Brain pericyte (primary cell): ENCODE measurements at regions not wholly inside any gene's neighbourhood (a gene's known extent, or its start where the extent isn't known, plus 50 kb on each side); places are given as distances from the start of the nearest gene placed in this dataset.

Experiments used
- DNase-seq: peaks from one replicate; pipeline ENCODE4 v3.0.0-alpha.2; 2012; ENCODE audit warnings: low read depth, low spot score

DNA sequence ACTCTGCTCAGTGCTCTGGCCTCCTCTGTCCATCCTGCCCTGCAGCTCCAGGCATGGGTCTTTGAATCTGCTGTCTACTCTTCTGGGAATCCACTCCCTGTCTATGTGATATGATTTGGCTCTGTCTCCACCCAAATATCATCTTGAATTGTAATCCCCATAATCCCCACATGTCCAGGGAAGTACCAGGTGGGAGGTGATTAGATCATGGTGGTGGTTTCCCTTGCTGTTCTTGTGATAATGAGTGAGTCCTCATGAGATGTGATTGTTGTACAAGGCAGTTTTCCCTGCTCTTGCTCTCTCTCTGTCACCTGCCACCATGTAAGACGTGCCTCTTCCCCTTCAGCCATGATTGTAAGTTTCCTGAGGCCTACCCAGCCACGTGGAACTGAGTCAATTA is 881.8 kb upstream of the ID2 start:
- no peak for DNase-seq

DNA sequence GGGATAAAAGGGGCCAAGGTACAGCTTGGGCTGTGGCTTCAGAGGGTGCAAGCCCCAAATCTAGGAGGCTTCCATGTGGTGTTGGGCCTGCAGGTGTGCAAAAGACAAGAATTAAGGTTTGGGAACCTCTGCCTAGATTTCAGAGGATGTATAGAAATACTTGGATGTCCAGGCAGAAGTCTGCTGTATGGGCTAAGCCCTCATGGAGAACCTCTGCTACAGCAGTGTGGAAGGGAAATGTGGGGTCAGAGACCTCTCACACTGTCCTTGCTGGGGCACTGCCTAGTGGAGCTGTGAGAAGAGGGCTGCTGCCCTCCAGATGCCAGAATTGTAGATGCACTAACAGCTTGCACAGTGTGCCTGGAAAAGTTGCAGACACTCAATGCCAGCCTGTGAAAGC is 880.6 kb upstream of the ID2 start:
- no peak for DNase-seq

- no peak for DNase-seq
These were observed 878.3 kb upstream of the ID2 start for GRCh38 chr2:7803515-7803914.

DNA sequence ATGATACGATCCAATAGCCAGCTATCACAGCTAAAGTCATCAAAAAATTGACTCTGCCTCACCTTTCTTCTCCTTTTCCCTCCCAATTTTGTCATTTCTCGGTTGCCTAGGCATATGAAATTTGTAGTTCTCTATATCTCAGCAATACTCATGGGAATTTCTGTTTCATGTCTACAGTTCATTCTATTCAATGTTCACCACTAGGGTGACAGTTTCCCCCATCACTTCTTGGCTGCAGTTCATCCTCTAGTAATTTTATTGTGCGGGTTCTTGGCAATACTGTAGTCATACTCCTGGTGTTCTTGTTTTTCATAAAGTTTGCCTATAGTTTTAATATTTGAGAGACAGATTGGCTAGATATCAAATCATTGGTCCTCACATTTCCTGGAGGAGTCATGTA is 872.2 kb upstream of the ID2 start:
- no peak for DNase-seq

DNA sequence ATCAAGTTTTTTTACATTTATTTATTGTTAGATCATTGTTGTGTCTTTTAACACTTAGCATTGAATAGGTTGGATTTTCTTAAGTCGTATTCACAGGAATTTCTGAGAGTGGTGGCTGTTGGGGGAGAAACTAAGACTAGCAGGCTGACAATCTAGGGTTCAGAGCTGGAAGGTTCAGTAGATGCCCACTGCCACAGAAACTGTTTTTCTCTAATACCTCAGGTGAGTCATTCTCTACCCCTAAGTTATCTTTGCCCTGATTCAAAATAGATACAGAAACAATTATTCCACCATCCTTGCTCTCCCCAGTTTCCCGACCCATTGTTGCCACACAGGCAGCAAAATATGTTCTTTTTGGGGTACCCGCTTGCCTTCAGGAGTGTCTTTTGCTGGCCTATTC is 870.8 kb upstream of the ID2 start:
- DNase-seq, result no peak

DNA sequence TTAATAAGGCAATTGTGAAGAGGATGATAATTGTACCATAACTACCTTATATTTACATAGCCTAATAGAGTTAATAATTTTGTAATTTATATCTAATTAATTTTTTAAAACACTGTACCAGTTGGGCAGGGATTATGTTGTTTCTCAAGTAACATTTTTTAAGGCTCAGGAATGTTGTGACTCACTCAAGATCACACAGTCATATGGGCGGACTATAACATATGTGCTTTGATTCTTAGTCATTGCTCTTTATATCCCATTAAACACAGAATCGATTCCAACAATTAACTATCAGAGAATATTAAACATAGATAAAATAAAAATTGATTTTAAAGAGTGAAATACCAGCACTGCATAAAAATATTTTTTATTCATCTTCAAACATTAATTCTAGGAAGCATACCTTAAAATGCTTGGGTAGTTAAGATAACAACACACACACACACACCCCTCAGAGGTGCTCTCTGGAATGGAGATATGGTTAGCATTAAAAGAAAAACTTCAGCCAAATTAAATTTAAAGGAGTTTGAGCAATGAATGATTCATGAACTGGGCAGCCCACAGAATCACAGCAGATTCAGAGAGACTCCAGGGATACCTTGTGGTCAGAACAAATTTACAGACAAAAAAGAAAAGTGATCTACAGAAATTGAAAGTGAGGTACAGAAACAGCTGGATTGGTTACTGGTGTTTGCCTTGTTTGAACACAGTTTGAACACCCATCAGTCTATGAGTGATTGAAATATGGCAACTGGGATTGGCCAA is 869.4 kb upstream of the ID2 start:
- no peak for DNase-seq

DNA sequence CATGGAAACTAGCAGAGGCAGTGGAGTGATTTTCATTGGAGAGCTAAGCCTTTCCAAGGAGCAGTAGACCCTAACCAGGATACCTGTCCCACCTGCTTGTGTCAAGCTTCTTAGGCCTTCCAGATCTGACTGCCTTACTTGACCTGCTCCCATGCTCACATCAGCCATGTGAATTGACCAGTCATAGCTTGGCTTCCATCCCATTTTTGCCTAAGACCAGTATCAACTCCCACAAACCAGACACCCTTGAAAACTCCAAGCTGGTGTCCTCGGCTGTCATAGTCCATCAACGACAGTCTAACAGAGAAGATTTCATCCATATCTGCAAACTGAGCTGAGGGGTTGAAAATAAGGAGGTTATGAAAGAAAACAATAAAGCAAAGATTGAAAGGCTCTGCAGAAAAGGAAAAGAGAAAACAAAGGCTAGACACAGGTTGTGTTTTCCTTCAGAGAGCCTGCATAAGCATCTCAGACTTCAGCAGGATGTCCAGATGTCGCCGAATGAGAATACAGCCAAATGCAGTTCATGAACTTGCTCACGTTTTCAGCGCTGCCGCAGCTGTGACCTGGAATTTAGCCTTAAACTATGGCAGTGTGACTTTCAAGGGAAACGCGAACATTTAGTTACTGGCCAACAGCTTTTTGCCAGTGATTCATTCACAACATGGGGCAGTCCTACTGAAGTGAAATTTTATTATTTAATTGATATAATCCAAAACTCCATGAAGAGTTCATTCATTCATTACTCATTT is 868.1 kb upstream of the ID2 start:
- peak; percentile 18 for DNase-seq

- no peak for DNase-seq
These were observed 866.1 kb upstream of the ID2 start for GRCh38 chr2:7815726-7816125.

DNA sequence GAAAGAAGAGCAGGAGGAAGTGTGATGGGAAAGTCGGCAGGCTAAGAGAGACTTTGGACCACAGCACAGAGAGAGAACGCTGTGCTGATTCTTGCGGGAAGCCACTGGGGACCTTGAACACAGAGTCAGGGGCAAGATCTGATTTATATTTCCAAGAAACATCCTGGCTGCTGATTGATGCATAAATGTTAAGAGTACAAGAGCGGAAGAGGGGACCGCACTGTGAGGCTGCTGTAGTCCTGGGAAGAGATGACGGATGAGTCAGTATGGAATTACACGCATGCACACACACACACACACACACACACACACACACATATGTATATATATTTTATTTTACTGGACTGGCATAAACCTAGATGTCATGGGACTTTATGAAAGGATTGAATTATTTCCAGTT is 865.6 kb upstream of the ID2 start:
- no peak for DNase-seq

GRCh38 chr2:7816944-7817343 is 864.9 kb upstream of the ID2 start:
- DNase-seq, result no peak

DNA sequence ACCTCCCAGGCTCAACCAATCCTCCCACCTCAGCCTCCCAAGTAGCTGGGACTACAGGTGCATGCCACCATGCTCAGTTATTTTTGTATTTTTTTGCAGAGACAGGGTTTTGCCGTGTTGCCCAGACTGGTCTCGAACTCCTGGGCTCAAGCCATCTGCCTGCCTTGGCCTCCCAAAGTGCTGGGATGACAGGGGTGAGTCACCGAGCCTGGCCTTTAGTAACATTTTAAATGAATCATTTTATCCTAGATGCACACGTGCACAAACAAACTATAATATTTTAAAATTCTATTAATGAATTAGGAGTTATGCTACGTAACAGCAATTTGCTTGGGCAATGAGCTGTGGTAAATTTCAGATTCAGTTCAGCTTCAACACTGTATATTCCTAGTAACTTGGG is 862.5 kb upstream of the ID2 start:
- no peak for DNase-seq

DNA sequence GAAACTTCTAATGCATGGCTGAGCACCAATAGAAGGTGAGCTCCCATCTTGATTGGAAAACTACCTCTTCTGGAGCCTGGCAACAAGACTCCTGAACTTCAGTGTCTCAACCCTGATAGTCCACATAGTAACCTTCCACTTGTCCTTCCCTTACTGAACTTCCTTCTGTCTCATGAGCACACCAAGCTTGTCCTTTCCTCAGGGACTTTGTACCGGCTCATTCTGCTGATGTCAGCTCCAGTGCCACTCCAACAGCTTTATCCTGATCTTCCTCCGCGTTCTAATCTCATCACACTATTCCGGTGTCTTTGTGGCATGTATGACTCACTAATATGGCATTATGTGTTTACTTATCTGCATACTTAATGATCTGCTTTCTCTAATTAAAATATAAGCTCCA is 862.0 kb upstream of the ID2 start:
- DNase-seq, result no peak

GRCh38 chr2:7824211-7824610 is 857.6 kb upstream of the ID2 start:
- DNase-seq, result no peak

DNA sequence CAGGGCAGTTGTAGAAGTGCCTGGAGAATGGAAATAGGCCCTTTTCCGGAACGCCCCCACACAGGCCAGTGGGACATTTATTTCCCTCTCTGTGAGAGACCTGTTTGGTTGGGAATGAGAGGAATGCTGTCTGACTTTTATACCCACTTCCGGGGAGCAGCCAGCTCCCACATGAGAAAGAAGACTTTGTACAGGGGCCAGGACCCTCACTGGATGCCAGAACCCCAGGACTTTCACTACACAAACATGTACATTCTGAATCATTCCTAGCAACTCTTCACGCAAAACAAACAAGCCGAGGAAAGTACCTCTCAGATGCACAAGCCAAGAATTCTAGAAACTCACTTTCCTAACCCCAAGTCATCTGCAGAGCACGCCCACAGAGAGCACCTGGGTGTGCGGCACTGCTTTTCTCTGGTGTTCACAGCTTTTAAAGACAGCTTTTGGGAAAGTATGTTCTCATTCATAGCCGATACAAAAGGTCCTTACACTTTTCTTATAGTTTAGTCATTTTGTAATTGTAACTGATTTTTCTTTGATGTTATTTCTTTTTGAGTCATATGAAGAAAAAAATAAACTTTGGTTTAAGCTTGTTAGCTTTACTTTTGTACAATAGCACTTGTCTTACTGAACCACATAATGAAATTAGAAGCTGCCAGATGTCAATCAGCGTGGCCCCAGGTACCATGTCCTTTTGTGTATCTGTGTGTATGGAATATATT is 856.1 kb upstream of the ID2 start:
- DNase-seq, result peak; percentile 57

GRCh38 chr2:7826656-7827055 is 855.2 kb upstream of the ID2 start:
- DNase-seq, result no peak

GRCh38 chr2:7829241-7829640 is 852.6 kb upstream of the ID2 start:
- DNase-seq, result no peak

- DNase-seq, result no peak
These were observed 851.2 kb upstream of the ID2 start for GRCh38 chr2:7830616-7831015.

- DNase-seq, result no peak
These were observed 846.7 kb upstream of the ID2 start for GRCh38 chr2:7835151-7835550.

- DNase-seq, result no peak
These were observed 845.9 kb upstream of the ID2 start for GRCh38 chr2:7835693-7836680.

DNA sequence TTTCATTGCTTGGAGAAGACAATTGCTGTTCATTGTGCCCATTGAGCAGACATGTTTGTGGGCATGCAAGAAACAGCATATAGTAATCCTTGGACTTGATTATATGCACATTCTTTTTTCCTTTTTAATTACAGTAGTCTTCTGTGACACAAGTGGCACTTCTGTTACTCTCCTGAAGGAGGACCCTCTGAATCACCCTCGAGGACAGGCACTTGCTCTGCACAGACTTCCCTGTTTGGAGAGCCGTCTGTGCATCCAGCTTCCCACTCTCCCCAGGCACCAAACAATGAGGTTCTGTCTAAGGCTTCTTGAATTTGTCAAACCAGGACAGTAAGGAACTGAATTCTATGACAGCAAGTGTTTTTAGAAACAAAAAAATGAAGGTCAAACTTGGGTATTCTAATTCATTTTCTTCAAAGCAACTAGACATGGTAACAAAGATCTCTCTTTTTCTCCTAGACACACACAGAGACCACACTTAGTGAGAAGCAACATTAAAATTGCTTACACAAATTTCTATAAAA is 844.6 kb upstream of the ID2 start:
- no peak for DNase-seq

DNA sequence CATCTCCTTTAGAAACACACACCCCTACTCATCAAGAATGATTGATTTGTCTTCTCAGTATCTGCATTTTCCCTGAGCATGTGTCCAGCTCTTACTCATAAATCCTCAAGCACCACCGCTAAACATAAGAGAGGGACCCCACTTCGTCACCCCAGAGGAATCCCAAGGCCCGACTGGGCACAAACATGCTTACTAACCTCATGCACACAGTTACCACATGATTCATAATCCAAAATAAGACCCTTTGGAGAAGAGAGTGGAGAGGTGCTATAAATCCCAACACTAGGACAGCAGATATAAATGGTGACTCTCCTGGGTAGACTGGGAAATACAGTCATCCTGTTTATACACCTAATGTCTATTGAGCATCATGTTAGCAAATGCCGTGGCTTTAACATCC is 843.2 kb upstream of the ID2 start:
- DNase-seq, result no peak
